ENCODE measurements at regions not wholly inside any gene's neighbourhood (a gene's known extent, or its start where the extent isn't known, plus 50 kb on each side); places are given as distances from the start of the nearest gene placed in this dataset.

DNA sequence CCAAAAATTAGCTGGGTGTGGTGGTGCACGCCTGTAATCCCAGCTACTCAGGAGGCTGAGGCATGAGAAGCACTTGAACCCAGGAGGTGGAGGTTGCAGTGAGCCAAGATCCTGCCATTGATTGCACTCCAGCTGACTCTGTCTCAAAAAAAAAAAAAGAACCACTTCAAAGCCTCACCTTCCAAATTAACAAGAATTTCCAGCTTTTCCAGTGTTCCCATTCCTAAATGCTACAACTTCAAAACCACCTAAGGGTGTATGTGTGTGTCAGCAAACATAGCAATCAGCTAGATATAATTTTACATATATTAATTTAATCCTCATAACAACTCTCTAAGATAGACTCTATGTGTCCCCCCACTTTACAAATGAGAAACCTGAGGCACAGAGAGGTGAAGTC, 512.5 kb upstream of the PROK2 start:
- peaks cover 4% of the 10 kb centered on the region for H3K27me3 Mint-ChIP-seq (ENCODE audit: insufficient read depth, low read depth, poor library complexity)
- H3K36me3 Mint-ChIP-seq (ENCODE audit: low read depth), result no peaks in the 10 kb centered on the region
- Histone ChIP-seq H4K20me1 (replicated peaks; ENCODE audit: insufficient read depth) (no peaks in the 10 kb centered on the region), H3F3A (replicated peaks; ENCODE audit: low read depth) (no peaks in the 10 kb centered on the region), H3K36me3 (ENCODE audit: insufficient read depth) (no peaks in the 10 kb centered on the region), H3K9me2 (ENCODE audit: insufficient read depth) (peaks cover 5% of the 10 kb centered on the region; the same call in 1 of the 2 replicates), H3K27me3 (ENCODE audit: insufficient read depth) (no peaks in the 10 kb centered on the region), H2AFZ (no peak overlapping the region), H3K4me3 (no peak overlapping the region), H3K4me1 (ENCODE audit: insufficient read depth) (peaks cover 10% of the 10 kb centered on the region), H3K4me2 (no peak overlapping the region), H3K27ac (ENCODE audit: low read depth) (no peak overlapping the region), H3K79me2 (replicated peaks; ENCODE audit: insufficient read depth) (no peaks in the 10 kb centered on the region)
- ATAC-seq, result no peak
- no peak overlapping the region for H3K4me3 Mint-ChIP-seq
- no peak overlapping the region for H3K27ac Mint-ChIP-seq
- peaks cover 19% of the 10 kb centered on the region for H3K4me1 Mint-ChIP-seq
- TF ChIP-seq CREB1 (CRISPR knock-in tag; IDR thresholded peaks at IDR 0.05; ENCODE audit: low read depth), result no peak
- DNase-seq (ENCODE audit: low spot score), result no peak
- no peaks in the 10 kb centered on the region for H3K9me3 Mint-ChIP-seq

- Mint-ChIP-seq H3K27me3 (ENCODE audit: insufficient read depth, low read depth, poor library complexity) (peaks cover 4% of the 10 kb centered on the region), H3K9me3 (no peaks in the 10 kb centered on the region), H3K27ac (no peak overlapping the region), H3K4me3 (no peak overlapping the region), H3K36me3 (ENCODE audit: low read depth) (no peaks in the 10 kb centered on the region), H3K4me1 (peaks cover 19% of the 10 kb centered on the region)
- Histone ChIP-seq H3K4me1 (ENCODE audit: insufficient read depth) (peaks cover 10% of the 10 kb centered on the region), H3K4me2 (no peak overlapping the region), H3K36me3 (ENCODE audit: insufficient read depth) (no peaks in the 10 kb centered on the region), H3K27ac (ENCODE audit: low read depth) (no peak overlapping the region), H4K20me1 (replicated peaks; ENCODE audit: insufficient read depth) (no peaks in the 10 kb centered on the region), H3K79me2 (replicated peaks; ENCODE audit: insufficient read depth) (no peaks in the 10 kb centered on the region), H3K4me3 (no peak overlapping the region), H3K27me3 (ENCODE audit: insufficient read depth) (no peaks in the 10 kb centered on the region), H2AFZ (peak overlapping the region; percentile 79; the same call in 1 of the 2 replicates), H3K9me2 (ENCODE audit: insufficient read depth) (peaks cover 5% of the 10 kb centered on the region; the same call in 1 of the 2 replicates), H3F3A (replicated peaks; ENCODE audit: low read depth) (no peaks in the 10 kb centered on the region)
- DNase-seq (ENCODE audit: low spot score) (no peak), ATAC-seq (no peak)
- no peak for TF ChIP-seq ZNF331 (CRISPR knock-in tag; IDR thresholded peaks at IDR 0.05; ENCODE audit: low read depth)
- TF ChIP-seq, protein P1, sequence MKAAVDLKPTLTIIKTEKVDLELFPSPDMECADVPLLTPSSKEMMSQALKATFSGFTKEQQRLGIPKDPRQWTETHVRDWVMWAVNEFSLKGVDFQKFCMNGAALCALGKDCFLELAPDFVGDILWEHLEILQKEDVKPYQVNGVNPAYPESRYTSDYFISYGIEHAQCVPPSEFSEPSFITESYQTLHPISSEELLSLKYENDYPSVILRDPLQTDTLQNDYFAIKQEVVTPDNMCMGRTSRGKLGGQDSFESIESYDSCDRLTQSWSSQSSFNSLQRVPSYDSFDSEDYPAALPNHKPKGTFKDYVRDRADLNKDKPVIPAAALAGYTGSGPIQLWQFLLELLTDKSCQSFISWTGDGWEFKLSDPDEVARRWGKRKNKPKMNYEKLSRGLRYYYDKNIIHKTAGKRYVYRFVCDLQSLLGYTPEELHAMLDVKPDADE (IDR thresholded peaks at IDR 0.05), result no peak
- no peak for TF ChIP-seq ZNF114 (CRISPR knock-in tag; IDR thresholded peaks at IDR 0.05)
- no peak for TF ChIP-seq JUNB (IDR thresholded peaks at IDR 0.05; ENCODE audit: unreplicated experiment)
Observed at GRCh38 chr3:72296477-72297111, 511.6 kb upstream of the PROK2 start.

DNA sequence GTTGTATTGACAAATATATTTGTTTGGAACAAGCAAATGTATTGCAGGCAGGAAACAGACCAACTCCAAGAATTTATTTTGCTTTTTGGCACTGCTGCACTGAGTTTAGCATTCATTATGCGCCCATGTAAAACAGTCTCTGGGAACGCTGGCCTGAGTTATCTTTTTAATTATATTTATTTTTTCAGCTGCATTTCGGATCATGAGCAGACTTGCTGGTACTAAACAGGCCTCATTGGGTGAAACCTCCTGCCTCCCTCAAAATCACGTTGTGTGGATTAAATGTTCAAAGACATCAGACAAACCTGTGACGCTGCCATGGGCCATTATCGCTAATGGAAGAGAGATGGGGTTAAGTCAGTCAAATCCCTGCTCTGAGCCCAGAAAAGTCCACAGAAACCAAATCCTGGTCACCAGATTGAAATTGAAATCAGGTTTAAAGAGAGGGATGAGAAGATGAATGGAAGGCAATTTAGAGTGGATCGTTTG, 511.1 kb upstream of the PROK2 start:
- H3K27ac Mint-ChIP-seq, result no peak overlapping the region
- Histone ChIP-seq H3K4me2 (no peak overlapping the region), H3K27ac (ENCODE audit: low read depth) (no peak overlapping the region), H4K20me1 (replicated peaks; ENCODE audit: insufficient read depth) (no peaks in the 10 kb centered on the region), H3K4me1 (ENCODE audit: insufficient read depth) (peaks cover 10% of the 10 kb centered on the region), H3K36me3 (ENCODE audit: insufficient read depth) (no peaks in the 10 kb centered on the region), H2AFZ (peak overlapping the region; percentile 79; the same call in 1 of the 2 replicates), H3K79me2 (replicated peaks; ENCODE audit: insufficient read depth) (no peaks in the 10 kb centered on the region), H3F3A (replicated peaks; ENCODE audit: low read depth) (no peaks in the 10 kb centered on the region), H3K27me3 (ENCODE audit: insufficient read depth) (no peaks in the 10 kb centered on the region), H3K4me3 (no peak overlapping the region), H3K9me2 (ENCODE audit: insufficient read depth) (peaks cover 5% of the 10 kb centered on the region; the same call in 1 of the 2 replicates)
- H3K27me3 Mint-ChIP-seq (ENCODE audit: insufficient read depth, low read depth, poor library complexity), result peaks cover 4% of the 10 kb centered on the region
- DNase-seq (ENCODE audit: low spot score) (no peak), ATAC-seq (no peak)
- no peak for TF ChIP-seq ZNF331 (CRISPR knock-in tag; IDR thresholded peaks at IDR 0.05; ENCODE audit: low read depth)
- no peaks in the 10 kb centered on the region for H3K9me3 Mint-ChIP-seq
- H3K36me3 Mint-ChIP-seq (ENCODE audit: low read depth), result no peaks in the 10 kb centered on the region
- H3K4me1 Mint-ChIP-seq, result peaks cover 18% of the 10 kb centered on the region
- H3K4me3 Mint-ChIP-seq, result no peak overlapping the region
